Endothelial cell of umbilical vein (primary cell): ENCODE measurements at regions not wholly inside any gene's neighbourhood (a gene's known extent, or its start where the extent isn't known, plus 50 kb on each side); places are given as distances from the start of the nearest gene placed in this dataset.

Experiments used
- BruUV-seq: library from RNA; stranded (reverse); fragments of 400-500 nt; replicated peaks from 2 replicates; lab custom pipeline; 2021; lab: Mats Ljungman, UMichigan
- CTCF ChIA-PET: fragments of 300-600, 350-600 bp; sonication (Branson Sonifier 250); formaldehyde crosslinking; loops from one replicate; lab custom pipeline; 2021; ENCODE audit warnings: antibody characterized with exemption, inconsistent platforms; lab: Charles Lee
- POLR2A ChIA-PET: fragments of 300-600, 350-600 bp; sonication (Branson Sonifier 250); formaldehyde crosslinking; loops from one replicate; lab custom pipeline; 2021; ENCODE audit warnings: antibody characterized with exemption, inconsistent platforms; lab: Charles Lee
- DNase-seq: peaks from one replicate; pipeline ENCODE4 v3.0.0-alpha.2; 2011; ENCODE audit warnings: low read depth, low spot score
- FAIRE-seq: peaks from 2 replicates; lab custom pipeline; 2011; peaks lifted over from hg19 to GRCh38; lab: Jason Lieb, UNC
- H2AFZ ChIP-seq: 2 replicates; pipeline ENCODE4 v1.6.0; 2012; ENCODE audit warnings: low read depth, low read length, control low read depth, inconsistent platforms
- H3K27ac ChIP-seq: 2 replicates; pipeline ENCODE4 v1.5.1; 2011; ENCODE audit warnings: low read depth, mild to moderate bottlenecking, control low read depth, low read length, moderate library complexity; ENCODE audit not compliant: insufficient read depth
- H3K27me3 ChIP-seq, 2 experiments: 2 replicates each; pipeline versions ENCODE4 v1.6.0 to v1.6.1; 2011; ENCODE audit warnings: low read length in 2 of 2, mixed read lengths in 1 of 2; ENCODE audit not compliant: control insufficient read depth in 2 of 2, insufficient read depth in 2 of 2
- H3K36me3 ChIP-seq, 2 experiments: 2 replicates in 1 of 2; 3 replicates in 1 of 2; pipeline ENCODE4 v1.5.1; 2011; ENCODE audit warnings: low read length in 2 of 2, mild to moderate bottlenecking in 1 of 2, moderate library complexity in 1 of 2; ENCODE audit not compliant: control insufficient read depth in 2 of 2, insufficient read depth in 2 of 2; ENCODE audit errors: extremely low read depth in 1 of 2
- H3K4me1 ChIP-seq: 3 replicates; pipeline ENCODE4 v1.5.1; 2011; ENCODE audit warnings: mild to moderate bottlenecking, low read length; ENCODE audit not compliant: control insufficient read depth, insufficient read depth; ENCODE audit errors: extremely low read depth
- H3K4me2 ChIP-seq: 2 replicates; pipeline ENCODE4 v1.6.1; 2011; ENCODE audit warnings: low read length, control low read depth, mixed read lengths; ENCODE audit not compliant: insufficient read depth
- H3K4me3 ChIP-seq, 3 experiments: fragments of 200-600 bp in 1 of 3; sonication (generic), shearing (Covaris generic) in 1 of 3; replicated peaks in 1 of 3; 2 replicates each; pipeline ENCODE4 v1.5.1; 2011 to 2016; ENCODE audit warnings: control low read depth in 3 of 3, low read length in 3 of 3, mild to moderate bottlenecking in 2 of 3, inconsistent platforms in 1 of 3, low read depth in 1 of 3, moderate library complexity in 1 of 3; ENCODE audit not compliant: insufficient read depth in 1 of 3
- H3K79me2 ChIP-seq: 2 replicates; pipeline ENCODE4 v1.6.0; 2012; ENCODE audit warnings: low read length, inconsistent platforms; ENCODE audit not compliant: control insufficient read depth, insufficient read depth
- H3K9ac ChIP-seq: replicated peaks from 2 replicates; pipeline ENCODE3; 2011; ENCODE audit warnings: low read length, control low read depth; ENCODE audit not compliant: insufficient read depth; ENCODE audit errors: extremely low read depth
- H3K9me1 ChIP-seq: replicated peaks from 3 replicates; pipeline ENCODE4 v1.6.0; 2011; ENCODE audit warnings: mild to moderate bottlenecking, low read length; ENCODE audit not compliant: control insufficient read depth, insufficient read depth; ENCODE audit errors: extremely low read depth
- H3K9me3 ChIP-seq: replicated peaks from 2 replicates; pipeline ENCODE4 v1.5.1; 2012; ENCODE audit warnings: low read length, inconsistent platforms; ENCODE audit not compliant: control insufficient read depth, insufficient read depth
- H4K20me1 ChIP-seq: replicated peaks from 2 replicates; pipeline ENCODE3; 2011; ENCODE audit warnings: mild to moderate bottlenecking, low read length; ENCODE audit not compliant: control insufficient read depth, insufficient read depth; ENCODE audit errors: extremely low read depth
- CTCF ChIP-seq, 2 donors: IDR thresholded peaks; 1 replicate in 1 of 2; 2 replicates in 1 of 2; pipeline ENCODE4 v1.5.1; 2011; ENCODE audit warnings: low read length in 2 of 2, mild to moderate bottlenecking in 2 of 2, moderate library complexity in 2 of 2, control low read depth in 1 of 2, inconsistent platforms in 1 of 2, low read depth in 1 of 2; ENCODE audit not compliant: insufficient read depth in 1 of 2; ENCODE audit errors: extremely low read depth in 1 of 2
- EZH2 ChIP-seq: IDR thresholded peaks from 2 replicates; pipeline ENCODE4 v1.6.1; 2012; ENCODE audit warnings: borderline replicate concordance, low read depth, mild to moderate bottlenecking, moderate library complexity, low read length, inconsistent platforms; ENCODE audit not compliant: severe bottlenecking
- FOS ChIP-seq: IDR thresholded peaks from 2 replicates; pipeline ENCODE4 v1.6.1; 2011; ENCODE audit warnings: mild to moderate bottlenecking, low read length, moderate library complexity, borderline replicate concordance; ENCODE audit not compliant: insufficient read depth
- GATA2 ChIP-seq: IDR thresholded peaks from 2 replicates; pipeline ENCODE4 v1.7.0; 2011; ENCODE audit warnings: low read depth, mild to moderate bottlenecking, moderate library complexity, mixed read lengths, low read length; ENCODE audit not compliant: insufficient read length, insufficient read depth
- JUN ChIP-seq: IDR thresholded peaks from 2 replicates; pipeline ENCODE4 v1.6.1; 2011; ENCODE audit warnings: borderline replicate concordance, low read depth; ENCODE audit not compliant: insufficient read length, insufficient read depth
- MAX ChIP-seq: IDR thresholded peaks from 2 replicates; pipeline ENCODE4 v1.6.1; 2011; ENCODE audit not compliant: insufficient read depth, insufficient read length
- POLR2A ChIP-seq: IDR thresholded peaks from 2 replicates; pipeline ENCODE4 v1.6.1; 2012; ENCODE audit warnings: low read depth, mild to moderate bottlenecking, control low read depth, low read length
- POLR2AphosphoS5 ChIP-seq: IDR thresholded peaks from 2 replicates; pipeline ENCODE4 v1.6.1; 2012; ENCODE audit warnings: low read depth, mild to moderate bottlenecking, control low read depth, low read length, moderate library complexity; ENCODE audit not compliant: insufficient read depth
- dilution Hi-C: fragments of 300-500 bp; cut with MboI; formaldehyde crosslinking; loops from one replicate; pipeline ENCODE4 v1.15.0; 2019; ENCODE audit warnings: low sequenced_read_pairs; ENCODE audit not compliant: extremely low pct_ligation_motif_present
- intact Hi-C: fragments of 100-400 bp; cut with micrococcal nuclease; formaldehyde crosslinking; loops from one replicate; pipeline ENCODE4 v1.10.0; 2022

GRCh38 chrX:138191998-138192397, 519.5 kb downstream of the FGF13 start:
- CTCF ChIA-PET = no interaction called here
- Histone ChIP-seq H3K9ac (no peak overlapping the region), H3K4me1 (no peaks in the 10 kb centered on the region), H4K20me1 (no peaks in the 10 kb centered on the region), H3K79me2 (no peaks in the 10 kb centered on the region), H3K4me2 (no peak overlapping the region), H3K4me3 (no peak overlapping the region), H3K9me1 (no peaks in the 10 kb centered on the region), H3K36me3 (no peaks in the 10 kb centered on the region), H3K27me3 (no peaks in the 10 kb centered on the region), H3K27ac (no peak overlapping the region), H3K9me3 (no peaks in the 10 kb centered on the region), H2AFZ (no peak overlapping the region)
- intact Hi-C loops = no loop called here
- no TSS peak for BruUV-seq
- TF ChIP-seq JUN = no peak
- POLR2A ChIA-PET = no interaction called here
- DNase-seq (no peak), FAIRE-seq (no peak)
- dilution Hi-C loops = no loop called here

- Histone ChIP-seq H3K4me1 (no peaks in the 10 kb centered on the region), H3K9ac (no peak overlapping the region), H4K20me1 (no peaks in the 10 kb centered on the region), H3K4me2 (no peak overlapping the region), H3K9me1 (no peaks in the 10 kb centered on the region), H3K9me3 (no peaks in the 10 kb centered on the region), H3K36me3 (no peaks in the 10 kb centered on the region), H3K27ac (no peak overlapping the region), H3K27me3 (no peaks in the 10 kb centered on the region), H3K79me2 (no peaks in the 10 kb centered on the region), H2AFZ (no peak overlapping the region), H3K4me3 (no peak overlapping the region)
- no TSS peak for BruUV-seq
- TF ChIP-seq MAX (no peak), FOS (no peak), JUN (no peak), POLR2A (no peak), GATA2 (no peak), CTCF (IDR thresholded peaks at IDR 0.05; ENCODE audit: extremely low read depth in 1 of 2, insufficient read depth in 1 of 2, low read depth in 1 of 2, low read length in 2 of 2) (no peak), POLR2AphosphoS5 (no peak), EZH2 (no peak)
- ChIA-PET CTCF (no interaction called here), POLR2A (no interaction called here)
- intact Hi-C loops = no loop called here
- dilution Hi-C loops = no loop called here
- DNase-seq (no peak), FAIRE-seq (no peak)
Measured at GRCh38 chrX:138229718-138230117, 481.8 kb downstream of the FGF13 start.
